Right cardiac atrium (tissue), 5 donors: ENCODE measurements at regions not wholly inside any gene's neighbourhood (a gene's known extent, or its start where the extent isn't known, plus 50 kb on each side); places are given as distances from the start of the nearest gene placed in this dataset.

Experiments used
- ATAC-seq, 2 donors: fragments of 200-7000 bp; cut with Tn5 transposase; one replicate each; pipeline versions ENCODE4 v1.8.0 to v1.9.1; 2020; ENCODE audit warnings: moderate library complexity in 2 of 2, mild to moderate bottlenecking in 1 of 2
- DNase-seq, 3 donors: peaks; one replicate each; pipeline ENCODE4 v3.0.0-alpha.2; 2020
- H3K27ac ChIP-seq: one replicate; pipeline ENCODE4 v1.5.1; 2013; ENCODE audit warnings: mild to moderate bottlenecking, low read length, control low read depth, moderate library complexity
- H3K27me3 ChIP-seq: one replicate; pipeline ENCODE4 v1.6.1; 2013; ENCODE audit not compliant: control insufficient read depth, insufficient read depth
- H3K4me1 ChIP-seq: one replicate; pipeline ENCODE4 v1.6.1; 2013; ENCODE audit warnings: low read length; ENCODE audit not compliant: control insufficient read depth, insufficient read depth
- H3K4me3 ChIP-seq: one replicate; pipeline ENCODE4 v1.5.1; 2013; ENCODE audit warnings: low read length, control low read depth
- H3K9me3 ChIP-seq: one replicate; pipeline ENCODE4 v1.6.1; 2013; ENCODE audit warnings: low read length; ENCODE audit not compliant: control insufficient read depth
- WGBS: extraction: QIAGEN DNeasy Blood & Tissue Kit; methylation state at CpG from one replicate; pipeline ENCODE4 v1.1.7; 2013; 5-methylcytosine and 5-hydroxymethylcytosine counted together
- intact Hi-C, 4 donors: fragments of 100-400 bp; cut with DNase I; formaldehyde crosslinking; loops; one replicate each; pipeline versions ENCODE4 v1.11.0 to v1.14.0; 2022 to 2023
- donor health status: healthy with polysubstance abuse.
- donor health status: DM: no; HTN: yes; CAD: no.
- donor health status: DM: no; HTN: no; CAD: no.
- donor health status: DM: no; HTN: yes; CAD: no; lungs with severe emphysema.
- donor health status: DM: yes; HTN: yes; CAD: no.

GRCh38 chr17:45688353-45688752 lies 95.8 kb upstream of the CRHR1 start:
- Histone ChIP-seq H3K27me3 (no peaks in the 10 kb centered on the region), H3K9me3 (no peaks in the 10 kb centered on the region), H3K27ac (no peak overlapping the region), H3K4me3 (no peak overlapping the region), H3K4me1 (no peaks in the 10 kb centered on the region)
- intact Hi-C loops, result no loop called here
- 57% methylated on average over 10 of the region's 10 CpGs for WGBS
- DNase-seq, result no peak
- ATAC-seq, result no peak

DNA sequence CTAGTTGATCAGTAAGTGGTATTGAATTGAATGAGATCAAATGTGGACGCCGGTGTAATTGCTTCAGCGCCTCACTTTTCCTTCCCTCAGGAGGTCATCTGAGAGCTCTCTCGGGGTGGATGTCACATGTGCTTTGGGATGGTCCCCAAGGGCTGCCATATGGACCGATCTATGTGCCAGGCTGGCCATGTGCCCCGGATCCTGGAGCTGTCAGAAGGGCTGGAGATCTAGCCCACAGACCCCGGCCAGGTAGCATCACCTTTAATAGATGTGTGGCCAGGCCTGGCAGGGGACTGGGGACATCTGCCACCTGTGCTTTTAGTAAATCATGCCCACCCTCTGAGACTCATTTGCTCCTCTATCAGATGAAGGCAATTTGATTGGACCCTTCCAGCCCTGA lies 95.3 kb upstream of the CRHR1 start:
- Histone ChIP-seq H3K4me3 (no peak overlapping the region), H3K9me3 (no peaks in the 10 kb centered on the region), H3K4me1 (no peaks in the 10 kb centered on the region), H3K27ac (no peak overlapping the region), H3K27me3 (no peaks in the 10 kb centered on the region)
- 87% methylated on average over 7 of the region's 7 CpGs for WGBS
- ATAC-seq (no peak), DNase-seq (no peak)
- intact Hi-C loops, result no loop called here

GRCh38 chr17:45689451-45689850 lies 94.7 kb upstream of the CRHR1 start:
- Histone ChIP-seq H3K4me1 (no peaks in the 10 kb centered on the region), H3K4me3 (no peak overlapping the region), H3K27ac (no peak overlapping the region), H3K27me3 (no peaks in the 10 kb centered on the region), H3K9me3 (no peaks in the 10 kb centered on the region)
- no peak for DNase-seq
- ATAC-seq, result no peak
- intact Hi-C loops, result no loop called here
- WGBS, result 82% methylated on average over 6 of the region's 6 CpGs

DNA sequence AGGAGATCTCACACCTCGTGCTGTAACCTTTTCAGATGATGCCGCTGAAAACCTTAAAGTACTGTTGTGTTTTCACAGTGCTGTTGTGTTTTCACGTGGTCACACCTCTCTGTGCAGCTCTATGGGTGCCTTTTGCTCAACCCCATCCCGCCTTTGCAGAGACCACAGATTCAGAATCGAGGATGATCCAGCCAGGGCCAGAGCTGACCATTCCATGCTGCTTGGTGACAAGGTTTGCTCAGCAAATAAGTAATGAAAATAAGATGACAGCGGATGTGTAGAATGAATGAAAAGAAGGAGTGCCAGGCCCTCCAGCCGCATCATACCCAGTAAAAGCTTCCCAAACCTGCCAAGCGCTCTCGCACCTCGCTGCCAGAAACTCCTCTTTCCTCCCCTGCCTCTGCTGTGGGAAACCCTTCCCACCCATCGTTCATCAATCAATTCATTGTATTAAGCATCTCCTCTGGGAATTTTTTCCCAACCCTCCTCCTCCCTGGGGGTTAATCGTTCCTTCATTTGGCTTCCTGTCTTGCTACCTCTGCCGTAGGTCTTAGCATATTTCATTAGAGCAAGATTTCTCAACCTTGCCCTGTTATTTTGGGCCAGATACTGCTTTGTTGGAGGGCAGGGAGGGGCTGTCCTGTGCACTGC lies 93.4 kb upstream of the CRHR1 start:
- ATAC-seq (no peak), DNase-seq (no peak)
- Histone ChIP-seq H3K9me3 (no peaks in the 10 kb centered on the region), H3K4me3 (no peak overlapping the region), H3K4me1 (no peaks in the 10 kb centered on the region), H3K27me3 (peaks cover 2% of the 10 kb centered on the region), H3K27ac (no peak overlapping the region)
- WGBS, result 58% methylated on average over 13 of the region's 13 CpGs
- intact Hi-C loops, result no loop called here

DNA sequence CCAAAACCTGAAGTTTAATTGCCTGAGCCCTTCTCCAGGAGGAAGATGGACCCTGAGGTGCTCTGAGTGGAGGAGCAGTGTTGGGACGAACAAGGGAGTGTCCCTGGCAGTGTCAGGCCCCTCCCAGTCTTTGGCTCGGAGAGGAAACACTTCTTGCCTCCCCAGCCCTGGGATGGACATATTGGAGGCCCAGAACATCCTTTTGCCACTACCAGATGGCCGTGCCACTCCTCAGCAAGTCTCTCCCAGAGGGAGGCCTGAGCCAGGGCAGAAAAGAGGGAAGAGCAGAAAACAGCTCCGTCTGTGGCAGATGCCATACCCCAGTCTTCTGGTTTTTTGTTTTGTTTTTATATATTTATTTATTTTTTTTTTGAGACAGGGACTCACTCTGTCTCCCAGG lies 91.5 kb upstream of the CRHR1 start:
- peaks cover 2% of the 10 kb centered on the region for H3K27me3 ChIP-seq
- intact Hi-C loops, result no loop called here
- H3K27ac ChIP-seq, result no peak overlapping the region
- no peak for ATAC-seq
- no peak overlapping the region for H3K4me3 ChIP-seq
- 47% methylated on average over 4 of the region's 4 CpGs for WGBS
- no peaks in the 10 kb centered on the region for H3K9me3 ChIP-seq
- DNase-seq, result no peak
- H3K4me1 ChIP-seq, result no peaks in the 10 kb centered on the region

- DNase-seq (no peak), ATAC-seq (no peak)
- Histone ChIP-seq H3K27ac (no peak overlapping the region), H3K4me3 (no peak overlapping the region), H3K9me3 (no peaks in the 10 kb centered on the region), H3K4me1 (no peaks in the 10 kb centered on the region), H3K27me3 (peaks cover 2% of the 10 kb centered on the region)
- intact Hi-C loops, result no loop called here
Measured at GRCh38 chr17:45693792-45694191, 90.3 kb upstream of the CRHR1 start.

DNA sequence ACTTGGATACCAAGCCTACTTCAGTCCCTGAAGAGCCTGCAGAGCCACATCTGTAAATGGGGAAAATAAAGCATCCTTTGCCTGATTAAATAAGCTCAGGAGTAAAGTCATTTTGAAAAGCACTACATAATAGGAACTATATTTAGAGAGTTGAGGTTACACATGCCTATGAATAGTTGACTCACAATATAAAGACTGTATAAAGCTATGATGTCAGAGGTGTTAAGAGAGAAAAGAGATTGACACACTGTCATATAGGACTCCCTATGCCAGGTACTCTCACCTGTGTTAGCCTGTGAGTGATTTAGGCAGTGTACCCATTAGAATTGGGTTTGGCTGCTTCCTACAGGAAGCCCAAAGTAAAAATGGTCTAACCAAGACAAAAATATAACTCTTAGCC lies 87.7 kb upstream of the CRHR1 start:
- no peak overlapping the region for H3K4me3 ChIP-seq
- no peaks in the 10 kb centered on the region for H3K9me3 ChIP-seq
- intact Hi-C loops, result no loop called here
- no peaks in the 10 kb centered on the region for H3K4me1 ChIP-seq
- peaks cover 2% of the 10 kb centered on the region for H3K27me3 ChIP-seq
- ATAC-seq, result no peak
- no peak for DNase-seq
- H3K27ac ChIP-seq, result no peak overlapping the region

GRCh38 chr17:45697076-45697475 lies 87.0 kb upstream of the CRHR1 start:
- no peak overlapping the region for H3K27ac ChIP-seq
- peaks cover 2% of the 10 kb centered on the region for H3K27me3 ChIP-seq
- DNase-seq, result no peak
- ATAC-seq, result no peak
- no peaks in the 10 kb centered on the region for H3K4me1 ChIP-seq
- WGBS, result 3% methylated on average over 1 of the region's 1 CpG
- no peak overlapping the region for H3K4me3 ChIP-seq
- intact Hi-C loops, result no loop called here
- no peaks in the 10 kb centered on the region for H3K9me3 ChIP-seq

DNA sequence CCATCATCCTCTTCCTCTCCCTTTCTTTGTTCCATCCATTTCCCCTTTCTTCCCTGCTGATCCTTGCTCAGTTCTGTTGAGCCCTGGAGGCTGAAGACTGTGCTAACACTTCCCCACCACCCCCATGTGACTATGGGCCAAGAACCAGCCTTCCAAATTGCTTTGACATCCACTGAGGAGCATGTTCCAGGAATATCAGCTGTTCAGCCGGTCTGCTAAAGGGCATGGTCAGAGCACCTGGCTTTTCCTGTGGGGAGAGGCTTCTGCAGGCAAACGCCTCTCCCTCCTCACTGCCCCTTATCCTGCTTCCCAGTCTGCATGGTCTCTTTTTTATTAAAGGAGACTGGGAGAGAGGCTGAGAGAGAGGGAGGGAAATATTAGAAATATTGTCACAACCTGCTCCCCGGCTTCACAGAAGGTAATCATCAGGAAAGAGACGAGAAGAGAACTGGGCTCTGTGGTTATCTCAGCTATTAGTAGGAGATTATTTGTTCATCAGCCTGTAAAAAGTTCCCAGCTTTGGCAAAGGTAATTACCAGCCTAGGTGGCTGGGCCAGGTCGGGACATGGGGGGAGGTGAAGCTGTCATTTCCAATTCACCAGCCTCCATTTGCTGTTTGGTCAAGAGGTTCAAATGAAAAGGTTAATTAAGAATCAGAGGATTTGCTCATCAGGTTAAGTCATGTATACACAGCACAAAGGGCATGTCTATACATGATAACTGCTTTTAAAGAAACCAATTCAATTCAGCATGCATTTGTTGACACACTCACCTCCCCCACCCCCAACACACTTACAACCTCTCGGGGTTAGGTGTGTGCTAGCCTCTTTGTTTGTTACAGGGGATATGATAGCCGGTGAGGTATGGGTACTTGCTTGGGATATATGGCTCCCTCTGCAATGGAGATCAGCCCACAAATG lies 83.7 kb upstream of the CRHR1 start:
- Histone ChIP-seq H3K9me3 (no peaks in the 10 kb centered on the region), H3K27ac (no peak overlapping the region), H3K27me3 (peaks cover under 1% of the 10 kb centered on the region), H3K4me1 (no peaks in the 10 kb centered on the region), H3K4me3 (no peak overlapping the region)
- 52% methylated on average over 7 of the region's 7 CpGs for WGBS
- ATAC-seq (no peak), DNase-seq (no peak)
- intact Hi-C loops, result no loop called here

- Histone ChIP-seq H3K4me3 (no peak overlapping the region), H3K27me3 (no peaks in the 10 kb centered on the region), H3K4me1 (no peaks in the 10 kb centered on the region), H3K9me3 (no peaks in the 10 kb centered on the region), H3K27ac (no peak overlapping the region)
- no peak for DNase-seq
- 27% methylated on average over 1 of the region's 1 CpG for WGBS
- intact Hi-C loops, result no loop called here
- no peak for ATAC-seq
Measured at GRCh38 chr17:45702666-45703266, 81.4 kb upstream of the CRHR1 start.

GRCh38 chr17:45703348-45703747 lies 80.8 kb upstream of the CRHR1 start:
- 36% methylated on average over 5 of the region's 5 CpGs for WGBS
- H3K27me3 ChIP-seq, result no peaks in the 10 kb centered on the region
- no peak overlapping the region for H3K27ac ChIP-seq
- ATAC-seq (no peak), DNase-seq (no peak)
- intact Hi-C loops, result no loop called here
- H3K4me1 ChIP-seq, result no peaks in the 10 kb centered on the region
- H3K4me3 ChIP-seq, result no peak overlapping the region
- no peaks in the 10 kb centered on the region for H3K9me3 ChIP-seq
